ENCODE measurements at regions not wholly inside any gene's neighbourhood (a gene's known extent, or its start where the extent isn't known, plus 50 kb on each side); places are given as distances from the start of the nearest gene placed in this dataset.

DNA sequence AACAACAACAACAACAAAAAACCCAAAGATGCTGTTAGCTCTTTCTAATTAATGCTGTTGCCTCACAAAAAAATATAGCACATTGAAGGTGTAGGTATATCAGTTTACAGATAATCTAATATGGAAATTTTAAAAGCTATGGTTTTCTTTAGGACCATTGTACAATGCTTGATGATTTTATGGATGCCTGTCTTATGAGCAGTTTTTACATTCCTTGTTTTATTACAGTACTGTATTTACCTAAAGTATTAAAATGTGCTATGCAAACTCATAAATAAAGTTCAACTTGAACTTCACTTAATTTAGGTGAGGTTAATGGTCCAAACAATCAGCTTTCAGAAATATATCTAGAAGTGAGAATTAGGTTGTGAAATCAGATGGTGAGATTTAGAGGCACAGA, 212.2 kb upstream of the GOLIM4 start:
- no peaks in the 10 kb centered on the region for H3K27me3 ChIP-seq (ENCODE audit: control insufficient read depth in 1 of 2, insufficient read depth in 2 of 2, low read length in 2 of 2)
- no peaks in the 10 kb centered on the region for H3K4me1 ChIP-seq (ENCODE audit: control insufficient read depth in 1 of 2, insufficient read depth in 2 of 2, low read length in 2 of 2)
- H3K9me3 ChIP-seq (ENCODE audit: control insufficient read depth in 1 of 2, low read length in 2 of 2), result no peaks in the 10 kb centered on the region
- no peak overlapping the region for H3K9ac ChIP-seq (ENCODE audit: low read depth in 1 of 2, low read length in 2 of 2)
- H3K27ac ChIP-seq (ENCODE audit: low read depth, low read length), result no peak overlapping the region
- H3K36me3 ChIP-seq (ENCODE audit: control insufficient read depth in 1 of 2, insufficient read depth in 2 of 2, low read length in 2 of 2), result no peaks in the 10 kb centered on the region
- H3K4me3 ChIP-seq (ENCODE audit: low read depth in 1 of 2, low read length in 2 of 2), result no peak overlapping the region

DNA sequence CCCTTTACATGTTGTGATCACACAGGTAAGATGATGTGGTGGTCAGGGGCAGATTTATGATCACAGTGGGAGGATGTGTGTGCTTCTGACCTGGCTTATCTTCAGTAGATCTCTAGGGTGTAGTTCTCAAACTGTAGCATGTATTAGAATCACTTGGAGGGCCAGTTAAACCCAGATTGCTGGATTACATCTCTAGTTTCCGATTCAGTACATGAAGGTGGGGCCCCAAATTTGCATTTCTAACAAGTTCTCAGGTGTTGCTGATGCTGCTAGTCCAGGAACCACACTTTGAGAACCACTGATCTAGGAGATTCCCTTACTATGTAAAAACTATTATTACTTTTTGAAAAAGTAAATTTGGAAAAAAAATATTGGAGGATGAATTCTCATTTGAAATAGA, 199.3 kb upstream of the GOLIM4 start:
- no peaks in the 10 kb centered on the region for H3K4me1 ChIP-seq (ENCODE audit: control insufficient read depth in 1 of 2, insufficient read depth in 2 of 2, low read length in 2 of 2)
- H3K36me3 ChIP-seq (ENCODE audit: control insufficient read depth in 1 of 2, insufficient read depth in 2 of 2, low read length in 2 of 2), result no peaks in the 10 kb centered on the region
- no peak overlapping the region for H3K4me3 ChIP-seq (ENCODE audit: low read depth in 1 of 2, low read length in 2 of 2)
- H3K9me3 ChIP-seq (ENCODE audit: control insufficient read depth in 1 of 2, low read length in 2 of 2), result no peaks in the 10 kb centered on the region
- H3K27me3 ChIP-seq (ENCODE audit: control insufficient read depth in 1 of 2, insufficient read depth in 2 of 2, low read length in 2 of 2), result no peaks in the 10 kb centered on the region
- no peak overlapping the region for H3K27ac ChIP-seq (ENCODE audit: low read depth, low read length)
- no peak overlapping the region for H3K9ac ChIP-seq (ENCODE audit: low read depth in 1 of 2, low read length in 2 of 2)

DNA sequence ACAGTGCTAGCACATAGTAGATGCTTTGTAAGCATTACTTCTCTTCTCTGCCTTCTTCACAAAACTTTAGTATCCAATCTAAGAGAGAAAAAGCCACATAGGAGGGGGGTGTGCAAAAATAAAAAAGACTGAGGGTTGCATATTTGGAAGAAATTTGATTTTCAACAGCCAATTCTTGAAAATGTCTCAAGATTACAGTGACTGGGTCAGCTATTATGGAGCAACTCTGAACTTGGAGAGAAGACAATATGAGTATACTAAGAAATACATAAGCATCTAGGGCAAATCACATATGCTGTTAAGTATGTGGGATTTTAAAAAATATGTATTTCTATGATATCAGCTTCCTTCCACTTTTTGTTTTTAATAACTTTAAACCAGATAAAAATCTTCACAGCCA, 196.6 kb upstream of the GOLIM4 start:
- Histone ChIP-seq H3K9ac (ENCODE audit: low read depth in 1 of 2, low read length in 2 of 2) (no peak overlapping the region), H3K27me3 (ENCODE audit: control insufficient read depth in 1 of 2, insufficient read depth in 2 of 2, low read length in 2 of 2) (no peaks in the 10 kb centered on the region), H3K36me3 (ENCODE audit: control insufficient read depth in 1 of 2, insufficient read depth in 2 of 2, low read length in 2 of 2) (no peaks in the 10 kb centered on the region), H3K27ac (ENCODE audit: low read depth, low read length) (no peak overlapping the region), H3K4me3 (ENCODE audit: low read depth in 1 of 2, low read length in 2 of 2) (no peak overlapping the region), H3K4me1 (ENCODE audit: control insufficient read depth in 1 of 2, insufficient read depth in 2 of 2, low read length in 2 of 2) (no peaks in the 10 kb centered on the region), H3K9me3 (ENCODE audit: control insufficient read depth in 1 of 2, low read length in 2 of 2) (no peaks in the 10 kb centered on the region)

DNA sequence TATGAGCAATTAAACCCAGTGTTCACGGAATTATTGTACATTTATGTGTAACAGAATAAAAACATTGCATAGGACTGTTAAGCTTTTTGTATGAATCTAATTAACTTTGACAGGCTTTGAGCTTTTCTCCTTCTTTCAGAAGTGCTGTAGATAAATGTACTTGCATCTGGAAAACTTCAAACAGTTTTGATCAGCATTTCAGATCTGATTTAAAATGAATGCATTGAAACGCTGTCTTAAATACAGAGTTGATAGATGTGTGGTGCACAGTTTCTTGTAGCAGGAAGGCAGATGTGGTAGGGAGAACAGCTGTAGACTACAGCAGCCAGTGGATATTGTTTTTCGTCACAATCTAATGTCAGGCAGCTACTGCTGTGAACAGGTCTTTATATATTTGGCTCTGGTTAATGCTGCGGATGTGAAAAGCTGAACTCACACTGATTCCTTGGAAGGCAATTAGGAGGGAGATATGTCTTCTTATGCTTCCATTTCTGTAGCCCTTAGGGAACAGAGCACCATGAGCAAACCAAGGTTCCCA, 193.8 kb upstream of the GOLIM4 start:
- H3K27ac ChIP-seq (ENCODE audit: low read depth, low read length), result no peak overlapping the region
- H3K36me3 ChIP-seq (ENCODE audit: control insufficient read depth in 1 of 2, insufficient read depth in 2 of 2, low read length in 2 of 2), result no peaks in the 10 kb centered on the region

DNA sequence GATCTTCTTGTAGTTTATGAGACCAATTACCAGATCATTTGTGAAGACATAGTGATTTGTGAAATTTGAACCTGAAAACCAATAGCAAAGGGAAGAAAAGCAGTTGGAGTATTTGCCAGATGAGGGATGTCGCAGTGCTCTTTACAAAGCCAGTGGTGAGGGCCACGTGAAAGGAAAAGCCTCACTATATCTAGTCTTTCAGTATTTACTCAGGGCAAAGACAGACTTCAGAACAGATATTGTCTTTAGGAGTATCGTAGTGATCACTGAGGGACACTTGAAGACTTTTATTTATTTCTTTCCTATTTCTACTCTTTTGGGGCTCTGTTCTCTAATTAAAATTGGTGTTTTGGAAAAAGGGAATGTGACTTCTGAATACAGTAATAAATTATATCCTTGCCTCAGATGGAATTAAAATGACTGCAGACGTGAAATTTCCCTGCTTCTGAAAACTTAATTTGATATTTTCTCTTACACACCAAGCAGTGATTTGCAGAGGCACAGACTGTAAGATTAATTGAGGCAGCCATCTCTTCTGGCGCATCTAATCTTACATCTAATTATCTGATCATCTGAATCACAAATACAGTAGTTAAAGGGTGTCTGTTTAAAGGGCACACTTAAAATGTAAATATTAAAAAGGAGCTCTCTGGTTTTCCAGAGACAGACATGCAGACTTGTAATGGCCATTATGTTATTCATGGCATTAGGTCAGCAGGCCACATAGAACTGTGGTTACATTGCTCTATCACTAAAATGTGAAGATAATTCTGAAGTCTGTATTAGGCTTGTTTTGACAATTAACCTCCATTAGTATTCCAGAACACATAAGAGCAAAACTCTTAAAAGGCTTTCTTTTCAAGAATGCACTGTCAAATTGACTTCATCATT, 193.0 kb upstream of the GOLIM4 start:
- H3K4me1 ChIP-seq (ENCODE audit: control insufficient read depth in 1 of 2, insufficient read depth in 2 of 2, low read length in 2 of 2), result no peaks in the 10 kb centered on the region
- H3K9me3 ChIP-seq (ENCODE audit: control insufficient read depth in 1 of 2, low read length in 2 of 2), result no peaks in the 10 kb centered on the region
- no peak overlapping the region for H3K4me3 ChIP-seq (ENCODE audit: low read depth in 1 of 2, low read length in 2 of 2)
- H3K9ac ChIP-seq (ENCODE audit: low read depth in 1 of 2, low read length in 2 of 2), result no peak overlapping the region
- H3K36me3 ChIP-seq (ENCODE audit: control insufficient read depth in 1 of 2, insufficient read depth in 2 of 2, low read length in 2 of 2), result no peaks in the 10 kb centered on the region
- H3K27ac ChIP-seq (ENCODE audit: low read depth, low read length), result no peak overlapping the region
- H3K27me3 ChIP-seq (ENCODE audit: control insufficient read depth in 1 of 2, insufficient read depth in 2 of 2, low read length in 2 of 2), result no peaks in the 10 kb centered on the region

More for the DNA sequence above, 193.8 kb upstream of the GOLIM4 start:
- Histone ChIP-seq H3K4me1 (ENCODE audit: control insufficient read depth in 1 of 2, insufficient read depth in 2 of 2, low read length in 2 of 2) (no peaks in the 10 kb centered on the region), H3K27me3 (ENCODE audit: control insufficient read depth in 1 of 2, insufficient read depth in 2 of 2, low read length in 2 of 2) (no peaks in the 10 kb centered on the region), H3K9me3 (ENCODE audit: control insufficient read depth in 1 of 2, low read length in 2 of 2) (no peaks in the 10 kb centered on the region), H3K4me3 (ENCODE audit: low read depth in 1 of 2, low read length in 2 of 2) (no peak overlapping the region), H3K9ac (ENCODE audit: low read depth in 1 of 2, low read length in 2 of 2) (no peak overlapping the region)

DNA sequence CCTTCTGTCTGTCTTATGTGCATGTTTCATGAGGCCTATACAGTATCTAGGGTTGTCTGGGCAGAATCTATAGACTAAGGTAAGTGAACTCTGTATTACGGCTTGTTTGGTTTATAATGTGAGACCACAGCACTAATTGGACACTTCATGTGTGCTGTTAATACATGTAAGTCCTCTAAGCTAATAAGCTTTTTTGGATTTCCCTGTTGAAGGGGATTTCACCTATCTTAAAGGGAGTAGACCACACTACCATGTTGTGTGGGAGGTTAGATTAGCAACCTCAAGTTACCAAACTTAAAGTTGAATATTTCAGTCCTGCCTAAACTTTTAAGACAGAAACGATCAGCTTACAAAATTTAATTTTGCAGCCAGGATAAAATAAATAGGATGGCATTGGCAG, 189.8 kb upstream of the GOLIM4 start:
- Histone ChIP-seq H3K27me3 (ENCODE audit: control insufficient read depth in 1 of 2, insufficient read depth in 2 of 2, low read length in 2 of 2) (no peaks in the 10 kb centered on the region), H3K9me3 (ENCODE audit: control insufficient read depth in 1 of 2, low read length in 2 of 2) (no peaks in the 10 kb centered on the region), H3K4me3 (ENCODE audit: low read depth in 1 of 2, low read length in 2 of 2) (no peak overlapping the region), H3K36me3 (ENCODE audit: control insufficient read depth in 1 of 2, insufficient read depth in 2 of 2, low read length in 2 of 2) (no peaks in the 10 kb centered on the region), H3K27ac (ENCODE audit: low read depth, low read length) (no peak overlapping the region), H3K9ac (ENCODE audit: low read depth in 1 of 2, low read length in 2 of 2) (no peak overlapping the region), H3K4me1 (ENCODE audit: control insufficient read depth in 1 of 2, insufficient read depth in 2 of 2, low read length in 2 of 2) (no peaks in the 10 kb centered on the region)

DNA sequence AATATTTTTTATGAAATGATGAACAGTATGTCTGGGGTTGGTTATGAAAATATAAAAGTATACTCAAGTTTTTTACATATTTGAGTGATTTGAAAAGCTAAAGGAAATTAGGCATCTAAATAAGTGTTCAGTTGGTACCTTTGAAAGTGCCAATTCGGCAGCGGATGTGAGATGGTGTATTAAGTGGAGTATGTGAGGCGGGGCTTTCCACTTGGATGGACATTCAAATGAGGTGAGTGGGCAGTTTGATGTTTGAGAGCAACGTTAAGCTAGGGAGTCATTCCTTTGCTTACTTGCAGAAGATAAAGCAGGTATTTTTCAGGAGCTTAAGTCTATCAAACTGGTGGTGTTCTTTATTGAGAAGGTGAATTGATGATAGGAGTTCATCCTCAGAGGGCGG, 189.0 kb upstream of the GOLIM4 start:
- H3K36me3 ChIP-seq (ENCODE audit: control insufficient read depth in 1 of 2, insufficient read depth in 2 of 2, low read length in 2 of 2), result no peaks in the 10 kb centered on the region
- H3K4me3 ChIP-seq (ENCODE audit: low read depth in 1 of 2, low read length in 2 of 2), result no peak overlapping the region
- no peak overlapping the region for H3K27ac ChIP-seq (ENCODE audit: low read depth, low read length)
- H3K27me3 ChIP-seq (ENCODE audit: control insufficient read depth in 1 of 2, insufficient read depth in 2 of 2, low read length in 2 of 2), result no peaks in the 10 kb centered on the region
- no peaks in the 10 kb centered on the region for H3K4me1 ChIP-seq (ENCODE audit: control insufficient read depth in 1 of 2, insufficient read depth in 2 of 2, low read length in 2 of 2)
- H3K9me3 ChIP-seq (ENCODE audit: control insufficient read depth in 1 of 2, low read length in 2 of 2), result no peaks in the 10 kb centered on the region
- no peak overlapping the region for H3K9ac ChIP-seq (ENCODE audit: low read depth in 1 of 2, low read length in 2 of 2)

DNA sequence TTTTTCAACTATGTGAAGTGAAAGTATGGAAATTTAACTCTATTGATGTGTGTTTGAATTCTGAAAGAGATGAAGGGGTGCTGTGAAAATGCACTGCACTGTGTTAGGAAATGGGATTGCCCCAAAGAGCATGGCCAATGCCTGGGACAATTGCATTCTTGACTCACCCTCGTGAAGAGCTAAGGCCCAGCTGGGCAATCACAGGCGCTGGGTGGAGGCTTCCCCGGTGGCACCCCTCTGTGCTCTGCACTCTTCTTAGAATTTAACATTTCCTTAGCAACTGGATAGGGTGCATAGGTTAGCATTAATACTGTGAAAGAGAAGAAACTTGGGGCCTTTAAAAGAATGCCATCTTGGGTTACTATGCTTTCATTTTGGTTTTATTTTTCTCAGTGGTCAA, 179.9 kb upstream of the GOLIM4 start:
- H3K9ac ChIP-seq (ENCODE audit: low read depth in 1 of 2, low read length in 2 of 2), result no peak overlapping the region
- no peak overlapping the region for H3K4me3 ChIP-seq (ENCODE audit: low read depth in 1 of 2, low read length in 2 of 2)
- H3K27me3 ChIP-seq (ENCODE audit: control insufficient read depth in 1 of 2, insufficient read depth in 2 of 2, low read length in 2 of 2), result no peaks in the 10 kb centered on the region
- H3K27ac ChIP-seq (ENCODE audit: low read depth, low read length), result no peak overlapping the region
- no peaks in the 10 kb centered on the region for H3K4me1 ChIP-seq (ENCODE audit: control insufficient read depth in 1 of 2, insufficient read depth in 2 of 2, low read length in 2 of 2)
- no peaks in the 10 kb centered on the region for H3K9me3 ChIP-seq (ENCODE audit: control insufficient read depth in 1 of 2, low read length in 2 of 2)
- no peaks in the 10 kb centered on the region for H3K36me3 ChIP-seq (ENCODE audit: control insufficient read depth in 1 of 2, insufficient read depth in 2 of 2, low read length in 2 of 2)

DNA sequence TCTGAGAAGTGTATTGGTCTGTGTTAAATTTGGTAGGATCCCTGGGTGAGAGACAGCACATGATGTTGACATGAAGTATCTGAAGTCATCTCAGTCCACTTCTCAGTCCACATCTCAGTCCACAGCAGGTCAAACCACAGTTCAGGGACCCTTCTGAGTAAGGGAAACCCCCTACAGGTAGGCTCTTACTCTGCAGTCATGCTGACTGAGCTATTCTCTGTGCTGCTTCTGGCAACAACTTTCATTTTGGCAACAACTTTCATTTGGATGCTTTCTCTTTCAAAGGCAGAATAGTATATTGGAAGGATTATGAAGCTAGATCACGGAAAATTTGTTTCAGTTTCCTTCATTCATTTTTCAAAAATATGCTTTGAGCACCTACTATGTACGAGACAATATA, 178.2 kb upstream of the GOLIM4 start:
- no peak overlapping the region for H3K9ac ChIP-seq (ENCODE audit: low read depth in 1 of 2, low read length in 2 of 2)
- H3K4me1 ChIP-seq (ENCODE audit: control insufficient read depth in 1 of 2, insufficient read depth in 2 of 2, low read length in 2 of 2), result no peaks in the 10 kb centered on the region
- H3K27ac ChIP-seq (ENCODE audit: low read depth, low read length), result no peak overlapping the region
- H3K36me3 ChIP-seq (ENCODE audit: control insufficient read depth in 1 of 2, insufficient read depth in 2 of 2, low read length in 2 of 2), result no peaks in the 10 kb centered on the region
- no peaks in the 10 kb centered on the region for H3K27me3 ChIP-seq (ENCODE audit: control insufficient read depth in 1 of 2, insufficient read depth in 2 of 2, low read length in 2 of 2)
- no peaks in the 10 kb centered on the region for H3K9me3 ChIP-seq (ENCODE audit: control insufficient read depth in 1 of 2, low read length in 2 of 2)
- no peak overlapping the region for H3K4me3 ChIP-seq (ENCODE audit: low read depth in 1 of 2, low read length in 2 of 2)

DNA sequence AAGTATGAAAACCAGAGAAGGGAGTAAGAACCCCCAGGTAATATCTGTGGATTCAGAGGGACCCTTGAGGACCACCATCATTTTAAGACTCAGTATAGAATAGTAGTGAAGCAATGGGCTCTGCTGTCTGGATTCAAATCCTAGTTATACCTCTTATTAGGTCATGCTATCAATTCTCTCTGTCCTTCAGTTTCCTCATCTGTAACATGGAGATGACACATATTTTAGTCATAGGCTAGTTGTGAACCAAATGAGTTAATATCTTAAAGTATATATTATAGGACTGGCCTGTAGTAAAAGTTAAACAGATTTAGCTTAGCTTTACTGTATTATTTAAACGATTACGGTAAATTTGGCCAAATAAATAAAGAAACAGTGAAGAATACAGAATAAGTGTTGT, 177.3 kb upstream of the GOLIM4 start:
- Histone ChIP-seq H3K9me3 (ENCODE audit: control insufficient read depth in 1 of 2, low read length in 2 of 2) (no peaks in the 10 kb centered on the region), H3K27me3 (ENCODE audit: control insufficient read depth in 1 of 2, insufficient read depth in 2 of 2, low read length in 2 of 2) (no peaks in the 10 kb centered on the region), H3K36me3 (ENCODE audit: control insufficient read depth in 1 of 2, insufficient read depth in 2 of 2, low read length in 2 of 2) (no peaks in the 10 kb centered on the region)

More for the DNA sequence above, 177.3 kb upstream of the GOLIM4 start:
- Histone ChIP-seq H3K4me1 (ENCODE audit: control insufficient read depth in 1 of 2, insufficient read depth in 2 of 2, low read length in 2 of 2) (no peaks in the 10 kb centered on the region), H3K9ac (ENCODE audit: low read depth in 1 of 2, low read length in 2 of 2) (no peak overlapping the region), H3K27ac (ENCODE audit: low read depth, low read length) (no peak overlapping the region), H3K4me3 (ENCODE audit: low read depth in 1 of 2, low read length in 2 of 2) (no peak overlapping the region)

Measured in duodenal mucosa (tissue), 2 donors.